HEK293 (cell line): ENCODE measurements at regions not wholly inside any gene's neighbourhood (a gene's known extent, or its start where the extent isn't known, plus 50 kb on each side); places are given as distances from the start of the nearest gene placed in this dataset.

ENCODE experiments used
- CTCF ChIA-PET: fragments of 350-600 bp; formaldehyde crosslinking; extraction: SDS; loops from one replicate; lab custom pipeline; 2021; ENCODE audit warnings: antibody characterized with exemption; lab: Yijun Ruan, JAX
- POLR2A ChIA-PET: fragments of 300-600 bp; formaldehyde crosslinking; extraction: SDS; loops from one replicate; lab custom pipeline; 2020; ENCODE audit warnings: antibody characterized with exemption, inconsistent platforms; lab: Yijun Ruan, JAX
- H3K27ac ChIP-seq: fragments of 200-500 bp; sonication (Bioruptor generic); 2 replicates; pipeline ENCODE4 v1.5.1; 2014; ENCODE audit warnings: low read depth, low read length, control low read depth, inconsistent platforms; ENCODE audit errors: extremely low read depth
- H3K36me3 ChIP-seq, 2 experiments: fragments of 200-500 bp in 1 of 2; sonication (Bioruptor generic) in 1 of 2; 1 replicate in 1 of 2; 2 replicates in 1 of 2; pipeline ENCODE4 v1.5.1; 2014 to 2017; ENCODE audit warnings: inconsistent platforms in 2 of 2, low read length in 2 of 2; ENCODE audit not compliant: control insufficient read depth in 2 of 2, insufficient read depth in 1 of 2
- H3K4me1 ChIP-seq: fragments of 200-500 bp; sonication (Bioruptor generic); 2 replicates; pipeline ENCODE4 v1.5.1; 2014; ENCODE audit warnings: mild to moderate bottlenecking, low read length, inconsistent platforms; ENCODE audit not compliant: control insufficient read depth, insufficient read depth
- H3K4me3 ChIP-seq: 2 replicates; pipeline ENCODE4 v1.5.1; 2011; ENCODE audit warnings: low read depth, mild to moderate bottlenecking, control low read depth, low read length, moderate library complexity
- H3K9me3 ChIP-seq: fragments of 200-500 bp; sonication (Bioruptor generic); 2 replicates; pipeline ENCODE4 v1.5.1; 2014; ENCODE audit warnings: low read depth, low read length, inconsistent platforms; ENCODE audit not compliant: control insufficient read depth, insufficient read depth
- AEBP2 ChIP-seq: fragments of 450-650 bp; formaldehyde crosslinking; IDR thresholded peaks from 2 replicates; pipeline ENCODE4 v1.5.1; 2016; ENCODE audit warnings: missing biosample characterization, missing genetic modification characterization, borderline replicate concordance
- BCL11A ChIP-seq: fragments of 450-650 bp; formaldehyde crosslinking; IDR thresholded peaks from 2 replicates; pipeline ENCODE4 v1.5.1; 2016; ENCODE audit warnings: low read depth, missing biosample characterization, missing genetic modification characterization
- EGR2 ChIP-seq: fragments of 450-650 bp; formaldehyde crosslinking; IDR thresholded peaks from 2 replicates; pipeline ENCODE4 v1.5.1; 2016; ENCODE audit warnings: low read depth, missing biosample characterization, missing genetic modification characterization
- KLF10 ChIP-seq: fragments of 450-650 bp; IDR thresholded peaks from 2 replicates; pipeline ENCODE4 v1.5.1; 2018; ENCODE audit warnings: missing biosample characterization, mild to moderate bottlenecking, missing genetic modification characterization
- SCRT2 ChIP-seq: fragments of 450-650 bp; formaldehyde crosslinking; IDR thresholded peaks from 2 replicates; pipeline ENCODE4 v1.5.1; 2016; ENCODE audit warnings: missing biosample characterization, missing genetic modification characterization
- YY2 ChIP-seq: fragments of 450-650 bp; formaldehyde crosslinking; IDR thresholded peaks from 2 replicates; pipeline ENCODE4 v1.5.1; 2016; ENCODE audit warnings: missing biosample characterization, missing genetic modification characterization
- ZBTB26 ChIP-seq: fragments of 450-650 bp; formaldehyde crosslinking; optimal IDR thresholded peaks from 2 replicates; pipeline ENCODE3; 2016; ENCODE audit warnings: missing biosample characterization, mild to moderate bottlenecking, missing genetic modification characterization
- ZIC2 ChIP-seq: fragments of 450-650 bp; formaldehyde crosslinking; IDR thresholded peaks from 2 replicates; pipeline ENCODE4 v1.5.1; 2016; ENCODE audit warnings: missing biosample characterization, missing genetic modification characterization
- ZNF148 ChIP-seq: fragments of 450-650 bp; formaldehyde crosslinking; IDR thresholded peaks from 2 replicates; pipeline ENCODE4 v1.5.0; 2017; ENCODE audit warnings: missing biosample characterization, missing genetic modification characterization, borderline replicate concordance
- ZNF174 ChIP-seq: fragments of 450-650 bp; formaldehyde crosslinking; IDR thresholded peaks from 2 replicates; pipeline ENCODE4 v1.5.0; 2017; ENCODE audit warnings: missing biosample characterization, mild to moderate bottlenecking, missing genetic modification characterization
- ZNF302 ChIP-seq: fragments of 450-650 bp; formaldehyde crosslinking; IDR thresholded peaks from 2 replicates; pipeline ENCODE4 v1.5.1; 2016; ENCODE audit warnings: missing biosample characterization, missing genetic modification characterization, low read depth
- ZNF366 ChIP-seq: fragments of 450-650 bp; formaldehyde crosslinking; conservative IDR thresholded peaks from 2 replicates; pipeline ENCODE4 v1.5.1; 2016; ENCODE audit warnings: missing biosample characterization, missing genetic modification characterization
- ZNF423 ChIP-seq: fragments of 450-650 bp; formaldehyde crosslinking; IDR thresholded peaks from 2 replicates; pipeline ENCODE4 v1.5.1; 2016; ENCODE audit warnings: missing biosample characterization, missing genetic modification characterization
- ZNF488 ChIP-seq: fragments of 450-650 bp; formaldehyde crosslinking; IDR thresholded peaks from 2 replicates; pipeline ENCODE4 v1.5.1; 2016; ENCODE audit warnings: missing biosample characterization, missing genetic modification characterization
- ZNF558 ChIP-seq: fragments of 450-650 bp; formaldehyde crosslinking; IDR thresholded peaks from 2 replicates; pipeline ENCODE4 v1.5.1; 2016; ENCODE audit warnings: missing biosample characterization, missing genetic modification characterization
- ZNF600 ChIP-seq: fragments of 450-650 bp; formaldehyde crosslinking; IDR thresholded peaks from 2 replicates; pipeline ENCODE4 v1.5.1; 2016; ENCODE audit warnings: missing biosample characterization, missing genetic modification characterization
- ZNF707 ChIP-seq: fragments of 450-650 bp; formaldehyde crosslinking; IDR thresholded peaks from 2 replicates; pipeline ENCODE4 v1.5.1; 2016; ENCODE audit warnings: missing biosample characterization, missing genetic modification characterization
- ZSCAN16 ChIP-seq: fragments of 450-650 bp; formaldehyde crosslinking; IDR thresholded peaks from 2 replicates; pipeline ENCODE4 v1.5.1; 2016; ENCODE audit warnings: missing biosample characterization, missing genetic modification characterization

- Histone ChIP-seq H3K36me3 (no peaks in the 10 kb centered on the region), H3K4me3 (no peak overlapping the region), H3K27ac (no peak overlapping the region), H3K4me1 (no peaks in the 10 kb centered on the region), H3K9me3 (no peaks in the 10 kb centered on the region)
- no peak for TF ChIP-seq EGR2 (tag by site-specific recombination)
- TF ChIP-seq ZNF148 (tag by site-specific recombination), result no peak
- no peak for TF ChIP-seq YY2 (tag by site-specific recombination)
- no peak for TF ChIP-seq ZBTB26
- no peak for TF ChIP-seq SCRT2
- no peak for TF ChIP-seq ZNF600 (tag by site-specific recombination)
- TF ChIP-seq ZNF302, result no peak
- no peak for TF ChIP-seq ZSCAN16 (tag by site-specific recombination)
- no peak for TF ChIP-seq ZNF423 (tag by site-specific recombination)
- no peak for TF ChIP-seq ZNF174
- no peak for TF ChIP-seq ZNF366 (tag by site-specific recombination)
- TF ChIP-seq ZNF707 (tag by site-specific recombination), result no peak
- TF ChIP-seq BCL11A, result no peak
- TF ChIP-seq ZNF488 (tag by site-specific recombination), result no peak
- TF ChIP-seq ZIC2 (tag by site-specific recombination), result no peak
- ChIA-PET POLR2A (no interaction called here), CTCF (interaction anchor here (0.6 to 1.5 kb wide), 6 partner anchors 13 to 415 kb away, joined by 3 to 6 read pairs (median 3); no protein-coding TSS in a partner anchor)
These were observed 51.7 kb upstream of the VPS13A start for GRCh38 chr9:77125665-77126064.

GRCh38 chr9:77127071-77127470 is 50.3 kb upstream of the VPS13A start:
- Histone ChIP-seq H3K9me3 (no peaks in the 10 kb centered on the region), H3K36me3 (no peaks in the 10 kb centered on the region), H3K4me3 (no peak overlapping the region), H3K27ac (no peak overlapping the region), H3K4me1 (peaks cover 3% of the 10 kb centered on the region; the same call in 1 of the 2 replicates)
- ChIA-PET POLR2A (no interaction called here), CTCF (interaction anchor here (1.1 to 1.2 kb wide), 2 partner anchors 40 to 331 kb away, joined by 3 read pairs; no protein-coding TSS in a partner anchor)
- TF ChIP-seq ZNF558 (tag by site-specific recombination), result no peak
- no peak for TF ChIP-seq KLF10 (tag by site-specific recombination)
- no peak for TF ChIP-seq AEBP2
